Fibroblast of lung (primary cell): ENCODE measurements at regions not wholly inside any gene's neighbourhood (a gene's known extent, or its start where the extent isn't known, plus 50 kb on each side); places are given as distances from the start of the nearest gene placed in this dataset.

Source experiments
- EZH2 ChIP-seq: IDR thresholded peaks from 2 replicates; pipeline ENCODE4 v1.5.1; 2012; ENCODE audit warnings: low read length, control low read depth, mild to moderate bottlenecking; ENCODE audit errors: missing control alignments
- TF ChIP-seq, protein P1 (sequence below), 2 donors: IDR thresholded peaks in 1 of 2; conservative IDR thresholded peaks in 1 of 2; 1 replicate in 1 of 2; 2 replicates in 1 of 2; pipeline ENCODE4 v1.5.1; 2011 to 2012; ENCODE audit warnings: low read length in 2 of 2, control low read depth in 1 of 2, inconsistent platforms in 1 of 2, low read depth in 1 of 2, mild to moderate bottlenecking in 1 of 2

DNA sequence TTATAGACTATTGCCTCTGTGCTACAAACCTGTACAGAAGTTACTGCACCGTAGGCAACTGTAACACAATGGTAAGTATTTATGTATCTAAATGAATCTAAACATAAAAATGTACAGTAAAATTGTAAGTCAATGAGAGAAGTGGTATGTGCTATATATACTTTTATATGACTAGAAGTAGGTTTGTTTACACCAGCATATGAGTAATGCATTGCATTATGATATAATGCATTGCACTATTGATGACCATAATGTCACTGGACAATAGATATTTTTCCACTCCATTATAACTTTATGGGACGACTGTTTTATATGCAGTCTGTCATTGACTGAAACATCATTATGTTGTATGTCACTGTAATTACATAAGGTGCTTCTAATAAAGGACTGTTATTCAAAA is 340.3 kb upstream of the SNX7 start:
- TF ChIP-seq, protein P1, sequence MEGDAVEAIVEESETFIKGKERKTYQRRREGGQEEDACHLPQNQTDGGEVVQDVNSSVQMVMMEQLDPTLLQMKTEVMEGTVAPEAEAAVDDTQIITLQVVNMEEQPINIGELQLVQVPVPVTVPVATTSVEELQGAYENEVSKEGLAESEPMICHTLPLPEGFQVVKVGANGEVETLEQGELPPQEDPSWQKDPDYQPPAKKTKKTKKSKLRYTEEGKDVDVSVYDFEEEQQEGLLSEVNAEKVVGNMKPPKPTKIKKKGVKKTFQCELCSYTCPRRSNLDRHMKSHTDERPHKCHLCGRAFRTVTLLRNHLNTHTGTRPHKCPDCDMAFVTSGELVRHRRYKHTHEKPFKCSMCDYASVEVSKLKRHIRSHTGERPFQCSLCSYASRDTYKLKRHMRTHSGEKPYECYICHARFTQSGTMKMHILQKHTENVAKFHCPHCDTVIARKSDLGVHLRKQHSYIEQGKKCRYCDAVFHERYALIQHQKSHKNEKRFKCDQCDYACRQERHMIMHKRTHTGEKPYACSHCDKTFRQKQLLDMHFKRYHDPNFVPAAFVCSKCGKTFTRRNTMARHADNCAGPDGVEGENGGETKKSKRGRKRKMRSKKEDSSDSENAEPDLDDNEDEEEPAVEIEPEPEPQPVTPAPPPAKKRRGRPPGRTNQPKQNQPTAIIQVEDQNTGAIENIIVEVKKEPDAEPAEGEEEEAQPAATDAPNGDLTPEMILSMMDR (conservative IDR thresholded peaks at IDR 0.05 in 1 of 2, IDR thresholded peaks at IDR 0.05 in 1 of 2; ENCODE audit: low read depth in 1 of 2, low read length in 2 of 2), result no peak
- no peak for TF ChIP-seq EZH2
